Transverse colon (tissue), 4 donors: ENCODE measurements at regions not wholly inside any gene's neighbourhood (a gene's known extent, or its start where the extent isn't known, plus 50 kb on each side); places are given as distances from the start of the nearest gene placed in this dataset.

Source experiments
- DNase-seq: peaks from one replicate; pipeline ENCODE4 v3.0.0-alpha.2; 2019
- H3K27ac ChIP-seq, 4 donors: fragments of 200-600 bp; sonication (generic); 2 replicates each; pipeline ENCODE4 v1.5.1; 2016 to 2018; ENCODE audit warnings: inconsistent platforms in 4 of 4
- H3K27me3 ChIP-seq: fragments of 200-600 bp; sonication (generic); 2 replicates; pipeline ENCODE4 v1.5.1; 2017; ENCODE audit warnings: inconsistent platforms
- H3K36me3 ChIP-seq, 4 donors: fragments of 200-600 bp; sonication (generic); 2 replicates each; pipeline ENCODE4 v1.5.1; 2017 to 2019; ENCODE audit warnings: inconsistent platforms in 4 of 4
- H3K4me1 ChIP-seq, 4 donors: fragments of 200-600 bp; sonication (generic); 2 replicates each; pipeline ENCODE4 v1.5.1; 2017 to 2020; ENCODE audit warnings: inconsistent platforms in 4 of 4
- H3K4me3 ChIP-seq, 4 donors: fragments of 200-600 bp; sonication (generic); 1 replicate in 1 of 4; 2 replicates in 3 of 4; pipeline versions ENCODE4 v1.5.1 to v1.6.1; 2017 to 2019; ENCODE audit warnings: inconsistent platforms in 4 of 4
- H3K9me3 ChIP-seq, 2 donors: fragments of 200-600 bp; sonication (generic); 2 replicates each; pipeline ENCODE4 v1.5.1; 2017 to 2019; ENCODE audit warnings: inconsistent platforms in 2 of 2
- EP300 ChIP-seq: sonication (generic); formaldehyde crosslinking; IDR thresholded peaks from one replicate; pipeline ENCODE4 v1.6.1; 2017; ENCODE audit warnings: antibody characterized with exemption, low read depth
- POLR2A ChIP-seq: fragments of 450-650 bp; IDR thresholded peaks from one replicate; pipeline ENCODE4 v1.6.1; 2016; ENCODE audit warnings: antibody characterized with exemption, mild to moderate bottlenecking, moderate library complexity
- POLR2AphosphoS5 ChIP-seq, 3 donors: sonication (generic); formaldehyde crosslinking; IDR thresholded peaks; one replicate each; pipeline ENCODE4 v1.6.1; 2016; ENCODE audit warnings: antibody characterized with exemption in 3 of 3
- WGBS, 2 donors: methylation state at CpG; one replicate each; pipeline ENCODE4 v1.1.5; 2018; ENCODE audit warnings: low coverage in 1 of 2; 5-methylcytosine and 5-hydroxymethylcytosine counted together
- in situ Hi-C, 4 donors: fragments of 200-750 bp; cut with MboI; loops; one replicate each; pipeline versions ENCODE4 v1.15.0 to v1.15.1; 2017; ENCODE audit warnings: low sequenced_read_pairs in 3 of 4, low pct_ligation_motif_present in 1 of 4, low pct_unique_long_range_greater_than_20kb in 1 of 4
- intact Hi-C: fragments of 100-400 bp; cut with DNase I; formaldehyde crosslinking; loops from one replicate; pipeline ENCODE4 v1.15.1; 2023; ENCODE audit warnings: low total_unique reads
- TF ChIP-seq, protein P1 (sequence below), 5 experiments: fragments of 200-600 bp in 3 of 5; fragments of 450-650 bp in 2 of 5; sonication (generic) in 3 of 5; IDR thresholded peaks; 1 replicate in 2 of 5; 2 replicates in 3 of 5; pipeline ENCODE4 v1.5.1; 2016 to 2017; ENCODE audit warnings: antibody characterized with exemption in 5 of 5, inconsistent platforms in 3 of 5, mild to moderate bottlenecking in 2 of 5, moderate library complexity in 1 of 5

DNA sequence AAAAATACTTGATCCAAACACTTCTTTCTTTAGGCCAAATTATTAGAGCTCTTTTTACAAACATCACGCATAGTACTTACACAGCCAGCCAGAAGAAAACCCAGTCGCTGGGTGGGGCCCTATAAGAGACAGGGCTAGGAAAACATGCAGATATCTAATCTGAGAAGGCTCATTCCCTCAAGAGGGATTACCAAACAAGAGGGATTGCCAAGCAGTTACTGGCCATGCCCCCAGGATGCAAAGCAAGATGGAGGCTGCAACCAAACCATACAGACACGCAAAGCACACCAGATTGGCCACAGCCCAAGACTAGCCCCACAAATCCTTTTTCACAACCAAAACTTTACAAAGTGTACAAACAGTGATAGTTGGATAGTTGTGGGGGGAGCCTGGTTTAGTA is 1235.4 kb upstream of the GJE1 start:
- DNase-seq = no peak
- Histone ChIP-seq H3K4me3 (no peak overlapping the region), H3K4me1 (no peaks in the 10 kb centered on the region), H3K36me3 (no peaks in the 10 kb centered on the region), H3K27ac (no peak overlapping the region), H3K27me3 (no peaks in the 10 kb centered on the region), H3K9me3 (peaks cover 0 to 7% of the 10 kb centered on the region in 2 donors)
- intact Hi-C loops = no loop called here
- 87 to 90% methylated on average over 3 of the region's 3 CpGs for WGBS, 2 donors
- TF ChIP-seq POLR2A (no peak), POLR2AphosphoS5 (IDR thresholded peaks at IDR 0.05) (no peak), EP300 (no peak)
- TF ChIP-seq, protein P1, sequence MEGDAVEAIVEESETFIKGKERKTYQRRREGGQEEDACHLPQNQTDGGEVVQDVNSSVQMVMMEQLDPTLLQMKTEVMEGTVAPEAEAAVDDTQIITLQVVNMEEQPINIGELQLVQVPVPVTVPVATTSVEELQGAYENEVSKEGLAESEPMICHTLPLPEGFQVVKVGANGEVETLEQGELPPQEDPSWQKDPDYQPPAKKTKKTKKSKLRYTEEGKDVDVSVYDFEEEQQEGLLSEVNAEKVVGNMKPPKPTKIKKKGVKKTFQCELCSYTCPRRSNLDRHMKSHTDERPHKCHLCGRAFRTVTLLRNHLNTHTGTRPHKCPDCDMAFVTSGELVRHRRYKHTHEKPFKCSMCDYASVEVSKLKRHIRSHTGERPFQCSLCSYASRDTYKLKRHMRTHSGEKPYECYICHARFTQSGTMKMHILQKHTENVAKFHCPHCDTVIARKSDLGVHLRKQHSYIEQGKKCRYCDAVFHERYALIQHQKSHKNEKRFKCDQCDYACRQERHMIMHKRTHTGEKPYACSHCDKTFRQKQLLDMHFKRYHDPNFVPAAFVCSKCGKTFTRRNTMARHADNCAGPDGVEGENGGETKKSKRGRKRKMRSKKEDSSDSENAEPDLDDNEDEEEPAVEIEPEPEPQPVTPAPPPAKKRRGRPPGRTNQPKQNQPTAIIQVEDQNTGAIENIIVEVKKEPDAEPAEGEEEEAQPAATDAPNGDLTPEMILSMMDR (IDR thresholded peaks at IDR 0.05) = no peak
- in situ Hi-C loops = no loop called here

DNA sequence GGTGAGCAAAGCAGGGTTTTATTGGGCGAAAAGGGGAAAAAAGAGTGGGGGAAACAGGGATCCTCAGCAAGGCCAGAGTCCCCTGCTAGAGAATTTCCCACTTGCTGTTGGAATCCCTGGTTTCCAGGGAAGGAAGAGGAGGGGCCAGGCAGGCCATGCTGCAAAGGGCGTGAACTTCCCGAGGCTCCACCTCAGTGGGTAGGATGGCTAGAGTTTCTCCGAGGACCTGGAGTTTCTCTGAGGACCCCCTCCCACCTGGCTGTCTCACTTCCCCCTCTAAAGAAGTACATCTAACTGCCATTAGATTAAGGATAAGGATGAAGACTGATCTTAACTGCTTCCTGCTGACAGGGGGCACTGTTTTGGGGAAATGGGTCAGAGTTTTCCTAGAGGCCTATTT is 1239.3 kb upstream of the GJE1 start:
- Histone ChIP-seq H3K36me3 (no peaks in the 10 kb centered on the region), H3K27me3 (no peaks in the 10 kb centered on the region), H3K4me3 (no peak overlapping the region), H3K9me3 (no peaks in the 10 kb centered on the region), H3K4me1 (no peaks in the 10 kb centered on the region), H3K27ac (no peak overlapping the region)
- no peak for DNase-seq
- in situ Hi-C loops = no loop called here
- WGBS, 2 donors = 87% methylated on average over 4 of the region's 4 CpGs; no CpG with 5 or more reads in 1 of the 2 donors
- intact Hi-C loops = no loop called here
- TF ChIP-seq EP300 (no peak), POLR2AphosphoS5 (IDR thresholded peaks at IDR 0.05) (no peak)
- TF ChIP-seq, protein P1 (IDR thresholded peaks at IDR 0.05) = no peak

DNA sequence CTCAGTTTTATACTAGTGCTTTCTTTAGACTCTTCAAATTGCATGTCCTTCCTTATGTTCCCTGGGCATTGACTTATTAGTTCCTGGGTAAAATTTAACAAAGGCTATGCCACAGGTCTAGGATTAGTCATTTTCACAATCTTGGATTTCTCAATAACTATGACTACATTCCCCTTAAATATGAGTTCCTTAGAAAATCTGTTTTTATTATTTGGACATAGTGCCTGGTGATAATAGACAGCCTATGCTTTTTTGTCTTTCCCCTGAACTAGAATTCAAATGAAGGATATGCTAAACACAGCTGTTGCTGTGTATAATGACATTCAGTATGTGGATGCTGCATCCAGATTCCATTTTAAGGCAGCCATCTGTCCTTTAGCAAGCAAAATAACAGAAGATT is 1252.8 kb upstream of the GJE1 start:
- no peak overlapping the region for H3K4me3 ChIP-seq
- DNase-seq = no peak
- TF ChIP-seq, protein P1 (IDR thresholded peaks at IDR 0.05) = no peak
- no peak for TF ChIP-seq POLR2AphosphoS5 (IDR thresholded peaks at IDR 0.05)
- TF ChIP-seq EP300 = no peak
- TF ChIP-seq POLR2A = no peak
- in situ Hi-C loops = no loop called here
- no peak overlapping the region for H3K27ac ChIP-seq
- no peaks in the 10 kb centered on the region for H3K4me1 ChIP-seq
- no peaks in the 10 kb centered on the region for H3K36me3 ChIP-seq
- no peaks in the 10 kb centered on the region for H3K9me3 ChIP-seq
- intact Hi-C loops = no loop called here
- H3K27me3 ChIP-seq = no peaks in the 10 kb centered on the region

DNA sequence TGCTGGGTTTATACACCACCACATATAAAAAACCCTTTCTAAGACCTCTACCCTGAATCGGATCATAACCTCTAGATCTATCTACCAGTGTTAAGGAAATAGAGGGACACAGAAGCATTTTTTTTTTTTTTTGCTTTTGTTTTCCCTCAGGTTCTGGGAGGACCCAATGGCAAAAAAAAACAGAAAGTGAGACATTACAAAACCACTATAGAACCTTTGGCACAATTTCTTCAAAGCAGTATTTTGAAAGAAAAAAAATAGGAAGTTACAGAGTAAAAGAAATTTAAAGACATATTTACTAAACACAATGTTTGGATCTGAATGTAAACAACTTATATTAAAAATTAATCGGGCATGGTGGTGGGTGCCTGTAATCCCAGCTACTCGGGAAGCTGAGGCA is 1258.7 kb upstream of the GJE1 start:
- TF ChIP-seq EP300 (no peak), POLR2AphosphoS5 (IDR thresholded peaks at IDR 0.05) (no peak), POLR2A (no peak)
- TF ChIP-seq, protein P1 (IDR thresholded peaks at IDR 0.05) = no peak
- Histone ChIP-seq H3K27ac (no peak overlapping the region), H3K27me3 (no peaks in the 10 kb centered on the region), H3K4me1 (no peaks in the 10 kb centered on the region), H3K4me3 (no peak overlapping the region), H3K9me3 (no peaks in the 10 kb centered on the region), H3K36me3 (no peaks in the 10 kb centered on the region)
- in situ Hi-C loops = no loop called here
- DNase-seq = no peak
- WGBS, 2 donors = 72 to 84% methylated on average over 2 to 3 of the region's 3 CpGs
- intact Hi-C loops = no loop called here
